ENCODE measurements at regions not wholly inside any gene's neighbourhood (a gene's known extent, or its start where the extent isn't known, plus 50 kb on each side); places are given as distances from the start of the nearest gene placed in this dataset.

DNA sequence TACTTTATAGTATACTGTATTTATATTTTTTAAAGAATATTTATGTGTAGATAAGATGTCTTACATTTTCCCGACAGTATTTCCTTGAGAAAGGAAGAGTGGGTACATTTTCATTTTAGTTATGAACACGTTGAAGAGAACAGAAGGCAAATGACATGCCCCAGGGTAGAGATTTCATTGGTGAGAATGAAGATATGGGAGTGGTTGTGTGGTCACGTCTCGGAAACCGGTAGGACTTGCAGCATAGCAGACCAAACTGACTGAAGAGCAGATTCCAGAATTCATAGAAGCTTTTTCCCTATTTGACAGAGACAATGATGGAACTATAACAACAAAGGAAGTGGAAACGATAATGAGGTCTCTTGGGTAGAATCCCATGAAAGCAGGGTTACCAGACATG, 71.7 kb downstream of the KCNJ2 start:
- TF ChIP-seq, protein P1, sequence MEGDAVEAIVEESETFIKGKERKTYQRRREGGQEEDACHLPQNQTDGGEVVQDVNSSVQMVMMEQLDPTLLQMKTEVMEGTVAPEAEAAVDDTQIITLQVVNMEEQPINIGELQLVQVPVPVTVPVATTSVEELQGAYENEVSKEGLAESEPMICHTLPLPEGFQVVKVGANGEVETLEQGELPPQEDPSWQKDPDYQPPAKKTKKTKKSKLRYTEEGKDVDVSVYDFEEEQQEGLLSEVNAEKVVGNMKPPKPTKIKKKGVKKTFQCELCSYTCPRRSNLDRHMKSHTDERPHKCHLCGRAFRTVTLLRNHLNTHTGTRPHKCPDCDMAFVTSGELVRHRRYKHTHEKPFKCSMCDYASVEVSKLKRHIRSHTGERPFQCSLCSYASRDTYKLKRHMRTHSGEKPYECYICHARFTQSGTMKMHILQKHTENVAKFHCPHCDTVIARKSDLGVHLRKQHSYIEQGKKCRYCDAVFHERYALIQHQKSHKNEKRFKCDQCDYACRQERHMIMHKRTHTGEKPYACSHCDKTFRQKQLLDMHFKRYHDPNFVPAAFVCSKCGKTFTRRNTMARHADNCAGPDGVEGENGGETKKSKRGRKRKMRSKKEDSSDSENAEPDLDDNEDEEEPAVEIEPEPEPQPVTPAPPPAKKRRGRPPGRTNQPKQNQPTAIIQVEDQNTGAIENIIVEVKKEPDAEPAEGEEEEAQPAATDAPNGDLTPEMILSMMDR (IDR thresholded peaks at IDR 0.05) = no peak
- TF ChIP-seq NR2C2 (CRISPR knock-in tag; IDR thresholded peaks at IDR 0.05) = no peak
- TF ChIP-seq, protein P2, sequence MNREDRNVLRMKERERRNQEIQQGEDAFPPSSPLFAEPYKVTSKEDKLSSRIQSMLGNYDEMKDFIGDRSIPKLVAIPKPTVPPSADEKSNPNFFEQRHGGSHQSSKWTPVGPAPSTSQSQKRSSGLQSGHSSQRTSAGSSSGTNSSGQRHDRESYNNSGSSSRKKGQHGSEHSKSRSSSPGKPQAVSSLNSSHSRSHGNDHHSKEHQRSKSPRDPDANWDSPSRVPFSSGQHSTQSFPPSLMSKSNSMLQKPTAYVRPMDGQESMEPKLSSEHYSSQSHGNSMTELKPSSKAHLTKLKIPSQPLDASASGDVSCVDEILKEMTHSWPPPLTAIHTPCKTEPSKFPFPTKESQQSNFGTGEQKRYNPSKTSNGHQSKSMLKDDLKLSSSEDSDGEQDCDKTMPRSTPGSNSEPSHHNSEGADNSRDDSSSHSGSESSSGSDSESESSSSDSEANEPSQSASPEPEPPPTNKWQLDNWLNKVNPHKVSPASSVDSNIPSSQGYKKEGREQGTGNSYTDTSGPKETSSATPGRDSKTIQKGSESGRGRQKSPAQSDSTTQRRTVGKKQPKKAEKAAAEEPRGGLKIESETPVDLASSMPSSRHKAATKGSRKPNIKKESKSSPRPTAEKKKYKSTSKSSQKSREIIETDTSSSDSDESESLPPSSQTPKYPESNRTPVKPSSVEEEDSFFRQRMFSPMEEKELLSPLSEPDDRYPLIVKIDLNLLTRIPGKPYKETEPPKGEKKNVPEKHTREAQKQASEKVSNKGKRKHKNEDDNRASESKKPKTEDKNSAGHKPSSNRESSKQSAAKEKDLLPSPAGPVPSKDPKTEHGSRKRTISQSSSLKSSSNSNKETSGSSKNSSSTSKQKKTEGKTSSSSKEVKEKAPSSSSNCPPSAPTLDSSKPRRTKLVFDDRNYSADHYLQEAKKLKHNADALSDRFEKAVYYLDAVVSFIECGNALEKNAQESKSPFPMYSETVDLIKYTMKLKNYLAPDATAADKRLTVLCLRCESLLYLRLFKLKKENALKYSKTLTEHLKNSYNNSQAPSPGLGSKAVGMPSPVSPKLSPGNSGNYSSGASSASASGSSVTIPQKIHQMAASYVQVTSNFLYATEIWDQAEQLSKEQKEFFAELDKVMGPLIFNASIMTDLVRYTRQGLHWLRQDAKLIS (CRISPR knock-in tag; IDR thresholded peaks at IDR 0.05; ENCODE audit: borderline replicate concordance) = no peak
- TF ChIP-seq TCF7 (CRISPR knock-in tag; IDR thresholded peaks at IDR 0.05; ENCODE audit: low read depth) = no peak
- TF ChIP-seq, protein P3, sequence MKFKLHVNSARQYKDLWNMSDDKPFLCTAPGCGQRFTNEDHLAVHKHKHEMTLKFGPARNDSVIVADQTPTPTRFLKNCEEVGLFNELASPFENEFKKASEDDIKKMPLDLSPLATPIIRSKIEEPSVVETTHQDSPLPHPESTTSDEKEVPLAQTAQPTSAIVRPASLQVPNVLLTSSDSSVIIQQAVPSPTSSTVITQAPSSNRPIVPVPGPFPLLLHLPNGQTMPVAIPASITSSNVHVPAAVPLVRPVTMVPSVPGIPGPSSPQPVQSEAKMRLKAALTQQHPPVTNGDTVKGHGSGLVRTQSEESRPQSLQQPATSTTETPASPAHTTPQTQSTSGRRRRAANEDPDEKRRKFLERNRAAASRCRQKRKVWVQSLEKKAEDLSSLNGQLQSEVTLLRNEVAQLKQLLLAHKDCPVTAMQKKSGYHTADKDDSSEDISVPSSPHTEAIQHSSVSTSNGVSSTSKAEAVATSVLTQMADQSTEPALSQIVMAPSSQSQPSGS (CRISPR knock-in tag; IDR thresholded peaks at IDR 0.05; ENCODE audit: borderline replicate concordance, low read depth) = no peak
- no peak for TF ChIP-seq ZNF416 (CRISPR knock-in tag; IDR thresholded peaks at IDR 0.05)
